ENCODE measurements at regions not wholly inside any gene's neighbourhood (a gene's known extent, or its start where the extent isn't known, plus 50 kb on each side); places are given as distances from the start of the nearest gene placed in this dataset.

- DNase-seq (ENCODE audit: low spot score) (no peak), ATAC-seq (no peak)
- peaks cover 7% of the 10 kb centered on the region for H3K36me3 Mint-ChIP-seq
- peaks cover 25% of the 10 kb centered on the region for H3K4me1 Mint-ChIP-seq
- ChIA-PET POLR2A (interaction anchor here (0.6 kb wide), 2 partner anchors 44 to 156 kb away, joined by 5 to 6 read pairs; no protein-coding TSS in a partner anchor), CTCF (interaction anchor here (0.6 to 0.7 kb wide), 2 partner anchors 38 to 754 kb away, joined by 3 read pairs; no protein-coding TSS in a partner anchor)
- no peaks in the 10 kb centered on the region for H3K27me3 Mint-ChIP-seq (ENCODE audit: low read depth)
- H3K27ac Mint-ChIP-seq = no peak overlapping the region
- no peak overlapping the region for H3K4me3 Mint-ChIP-seq
- TF ChIP-seq USF2 (CRISPR knock-in tag; IDR thresholded peaks at IDR 0.05) = no peak
- no peak for TF ChIP-seq SMAD3 (CRISPR knock-in tag; IDR thresholded peaks at IDR 0.05; ENCODE audit: borderline replicate concordance)
- TF ChIP-seq GRHL2 (CRISPR knock-in tag; IDR thresholded peaks at IDR 0.05; ENCODE audit: insufficient replicate concordance, severe bottlenecking) = no peak
- TF ChIP-seq TP53 (CRISPR knock-in tag; IDR thresholded peaks at IDR 0.05) = no peak
- TF ChIP-seq SP1 (CRISPR knock-in tag; conservative IDR thresholded peaks at IDR 0.05) = no peak
- TF ChIP-seq ZNF532 (CRISPR knock-in tag; IDR thresholded peaks at IDR 0.05; ENCODE audit: borderline replicate concordance) = no peak
- no peak for TF ChIP-seq E2F4 (CRISPR knock-in tag; IDR thresholded peaks at IDR 0.05; ENCODE audit: borderline replicate concordance, low read depth)
- no peak for TF ChIP-seq ATF6 (CRISPR knock-in tag; IDR thresholded peaks at IDR 0.05)
- no peak for TF ChIP-seq ESRRA (CRISPR knock-in tag; IDR thresholded peaks at IDR 0.05; ENCODE audit: borderline replicate concordance)
- TF ChIP-seq PRDM15 (CRISPR knock-in tag; IDR thresholded peaks at IDR 0.05) = no peak
- TF ChIP-seq ZBTB43 (CRISPR knock-in tag; IDR thresholded peaks at IDR 0.05) = no peak
- peaks cover 17% of the 10 kb centered on the region for H3K9me3 Mint-ChIP-seq
Measured at GRCh38 chr4:146998157-146998556, 52.5 kb upstream of the TTC29 start.

Measured in WTC11 (cell line).